Neural cell (in vitro differentiated cells): ENCODE measurements at regions not wholly inside any gene's neighbourhood (a gene's known extent, or its start where the extent isn't known, plus 50 kb on each side); places are given as distances from the start of the nearest gene placed in this dataset.

Experiments used
- CTCF ChIP-seq: fragments of 450-650 bp; IDR thresholded peaks from 2 replicates; pipeline ENCODE4 v1.5.1; 2014; ENCODE audit warnings: antibody characterized with exemption, mild to moderate bottlenecking, moderate library complexity; ENCODE audit not compliant: poor library complexity, severe bottlenecking
- EP300 ChIP-seq: fragments of 450-650 bp; conservative IDR thresholded peaks from 2 replicates; pipeline ENCODE4 v1.6.1; 2014; ENCODE audit warnings: antibody characterized with exemption, mild to moderate bottlenecking, moderate library complexity; ENCODE audit not compliant: poor library complexity, severe bottlenecking
- EZH2 ChIP-seq: fragments of 200-600, 300-800 bp; shearing (Covaris generic), sonication (generic); IDR thresholded peaks from 2 replicates; pipeline ENCODE4 v1.6.1; 2014; ENCODE audit warnings: antibody characterized with exemption, low read length, borderline replicate concordance, mild to moderate bottlenecking; ENCODE audit not compliant: insufficient read depth, poor library complexity, severe bottlenecking
- POLR2AphosphoS5 ChIP-seq: IDR thresholded peaks from 2 replicates; pipeline ENCODE4 v1.6.1; 2012
- RAD21 ChIP-seq: fragments of 450-650 bp; conservative IDR thresholded peaks from 2 replicates; pipeline ENCODE4 v1.6.1; 2014; ENCODE audit warnings: antibody characterized with exemption, mild to moderate bottlenecking, moderate library complexity
- REST ChIP-seq: IDR thresholded peaks from 2 replicates; pipeline ENCODE4 v1.6.1; 2012; ENCODE audit warnings: borderline replicate concordance
- SMC3 ChIP-seq: fragments of 450-650 bp; conservative IDR thresholded peaks from 2 replicates; pipeline ENCODE4 v1.6.1; 2014; ENCODE audit warnings: antibody characterized with exemption, mild to moderate bottlenecking, moderate library complexity; ENCODE audit not compliant: poor library complexity
- TAF1 ChIP-seq: IDR thresholded peaks from 2 replicates; pipeline ENCODE4 v1.6.1; 2012; ENCODE audit warnings: low read depth

GRCh38 chr3:190224456-190224855 lies 97.8 kb downstream of the CLDN1 start:
- no peak for TF ChIP-seq POLR2AphosphoS5
- no peak for TF ChIP-seq EZH2
- TF ChIP-seq CTCF = no peak
- no peak for TF ChIP-seq EP300
- TF ChIP-seq TAF1 = no peak
- no peak for TF ChIP-seq RAD21
- no peak for TF ChIP-seq REST
- no peak for TF ChIP-seq SMC3
